Endothelial cell (in vitro differentiated cells): ENCODE measurements at regions not wholly inside any gene's neighbourhood (a gene's known extent, or its start where the extent isn't known, plus 50 kb on each side); places are given as distances from the start of the nearest gene placed in this dataset.

ENCODE experiments used
- DNase-seq: peaks from one replicate; pipeline ENCODE4 v3.0.0; 2021; ENCODE audit warnings: low spot score
- H3K27ac Mint-ChIP-seq: one replicate; pipeline ENCODE4 v1.8.0; 2021; ENCODE audit warnings: mixed read lengths, inconsistent platforms; ENCODE audit not compliant: unreplicated experiment
- H3K27me3 Mint-ChIP-seq: one replicate; pipeline ENCODE4 v1.8.0; 2021; ENCODE audit warnings: mild to moderate bottlenecking, moderate library complexity, mixed read lengths, inconsistent platforms; ENCODE audit not compliant: unreplicated experiment
- H3K36me3 Mint-ChIP-seq: one replicate; pipeline ENCODE4 v1.8.0; 2021; ENCODE audit warnings: mild to moderate bottlenecking, low read depth, mixed read lengths, inconsistent platforms; ENCODE audit not compliant: unreplicated experiment
- H3K4me1 Mint-ChIP-seq: one replicate; pipeline ENCODE4 v1.8.0; 2021; ENCODE audit warnings: mild to moderate bottlenecking, mixed read lengths, inconsistent platforms; ENCODE audit not compliant: unreplicated experiment
- H3K4me3 Mint-ChIP-seq: one replicate; pipeline ENCODE4 v1.8.0; 2021; ENCODE audit warnings: mild to moderate bottlenecking, mixed read lengths, inconsistent platforms; ENCODE audit not compliant: unreplicated experiment
- H3K9me3 Mint-ChIP-seq: one replicate; pipeline ENCODE4 v1.8.0; 2021; ENCODE audit warnings: mixed read lengths, inconsistent platforms; ENCODE audit not compliant: unreplicated experiment
- CTCF ChIP-seq: fragments of 200-600 bp; sonication (generic); IDR thresholded peaks from one replicate; pipeline ENCODE4 v1.5.0; 2021; ENCODE audit warnings: antibody characterized with exemption; ENCODE audit not compliant: unreplicated experiment

- H3K9me3 Mint-ChIP-seq: no peaks in the 10 kb centered on the region
- no peak for DNase-seq
- H3K4me1 Mint-ChIP-seq: no peaks in the 10 kb centered on the region
- no peak for TF ChIP-seq CTCF
- H3K4me3 Mint-ChIP-seq: no peak overlapping the region
- H3K27me3 Mint-ChIP-seq: peaks cover 5% of the 10 kb centered on the region
- H3K27ac Mint-ChIP-seq: no peak overlapping the region
- no peaks in the 10 kb centered on the region for H3K36me3 Mint-ChIP-seq
These were observed 276.2 kb upstream of the TBC1D5 start for GRCh38 chr3:18018491-18019160.

GRCh38 chr3:18016366-18016765, 273.9 kb upstream of the TBC1D5 start:
- Mint-ChIP-seq H3K4me3 (no peak overlapping the region), H3K27me3 (peaks cover 5% of the 10 kb centered on the region), H3K27ac (no peak overlapping the region), H3K4me1 (no peaks in the 10 kb centered on the region), H3K36me3 (no peaks in the 10 kb centered on the region), H3K9me3 (no peaks in the 10 kb centered on the region)
- TF ChIP-seq CTCF: no peak
- no peak for DNase-seq

GRCh38 chr3:18012933-18013332, 270.5 kb upstream of the TBC1D5 start:
- H3K36me3 Mint-ChIP-seq: no peaks in the 10 kb centered on the region

GRCh38 chr3:18012436-18012835, 270.0 kb upstream of the TBC1D5 start:
- Mint-ChIP-seq H3K4me1 (no peaks in the 10 kb centered on the region), H3K36me3 (no peaks in the 10 kb centered on the region), H3K27me3 (no peaks in the 10 kb centered on the region), H3K4me3 (no peak overlapping the region), H3K9me3 (no peaks in the 10 kb centered on the region), H3K27ac (no peak overlapping the region)
- DNase-seq: no peak
- no peak for TF ChIP-seq CTCF

More at GRCh38 chr3:18012933-18013332, 270.5 kb upstream of the TBC1D5 start:
- no peak for TF ChIP-seq CTCF
- Mint-ChIP-seq H3K27me3 (no peaks in the 10 kb centered on the region), H3K27ac (no peak overlapping the region), H3K4me1 (no peaks in the 10 kb centered on the region), H3K4me3 (no peak overlapping the region), H3K9me3 (no peaks in the 10 kb centered on the region)
- no peak for DNase-seq

GRCh38 chr3:18011387-18011786, 269.0 kb upstream of the TBC1D5 start:
- no peak overlapping the region for H3K4me3 Mint-ChIP-seq
- no peak overlapping the region for H3K27ac Mint-ChIP-seq
- DNase-seq: no peak
- no peaks in the 10 kb centered on the region for H3K9me3 Mint-ChIP-seq
- H3K27me3 Mint-ChIP-seq: no peaks in the 10 kb centered on the region
- H3K4me1 Mint-ChIP-seq: no peaks in the 10 kb centered on the region
- no peaks in the 10 kb centered on the region for H3K36me3 Mint-ChIP-seq
- TF ChIP-seq CTCF: no peak
